Mesodermal cell (in vitro differentiated cells): ENCODE measurements at regions not wholly inside any gene's neighbourhood (a gene's known extent, or its start where the extent isn't known, plus 50 kb on each side); places are given as distances from the start of the nearest gene placed in this dataset.

Experiments used
- H3K27ac ChIP-seq: 2 replicates; pipeline ENCODE4 v1.7.0; 2013; ENCODE audit warnings: mild to moderate bottlenecking, low read depth, low read length, moderate library complexity; ENCODE audit not compliant: severe bottlenecking
- H3K36me3 ChIP-seq: 2 replicates; pipeline ENCODE4 v1.7.1; 2013; ENCODE audit warnings: mild to moderate bottlenecking, low read length, moderate library complexity; ENCODE audit not compliant: control insufficient read depth, insufficient read depth
- H3K4me1 ChIP-seq: one replicate; pipeline ENCODE4 v1.7.1; 2013; ENCODE audit warnings: mild to moderate bottlenecking, low read length; ENCODE audit not compliant: insufficient read depth, control insufficient read depth, poor library complexity, severe bottlenecking
- H3K4me3 ChIP-seq: 2 replicates; pipeline ENCODE4 v1.7.0; 2013; ENCODE audit warnings: low read length, control low read depth, mild to moderate bottlenecking; ENCODE audit not compliant: insufficient read depth, poor library complexity, severe bottlenecking; ENCODE audit errors: extremely low read depth
- H3K9me3 ChIP-seq: 2 replicates; pipeline ENCODE4 v1.7.1; 2013; ENCODE audit warnings: mild to moderate bottlenecking, low read length, moderate library complexity; ENCODE audit not compliant: control insufficient read depth
- WGBS, 2 experiments: methylation state at CpG; one replicate each; pipeline ENCODE4 v1.1.5; 2013; ENCODE audit warnings: missing lambda C conversion rate in 2 of 2; ENCODE audit not compliant: insufficient coverage in 2 of 2; 5-methylcytosine and 5-hydroxymethylcytosine counted together

- WGBS, 2 experiments = 83% methylated on average over 1 of the region's 1 CpG
Measured at GRCh38 chr12:115240251-115240650, 556.3 kb upstream of the TBX3 start.

GRCh38 chr12:115235880-115236279 is 551.9 kb upstream of the TBX3 start:
- Histone ChIP-seq H3K27ac (no peak overlapping the region), H3K36me3 (no peaks in the 10 kb centered on the region), H3K9me3 (peaks cover 5% of the 10 kb centered on the region), H3K4me3 (no peak overlapping the region), H3K4me1 (peaks cover 16% of the 10 kb centered on the region)
- no CpG with 5 or more reads among the region's 1 CpG for WGBS, 2 experiments

More at GRCh38 chr12:115240251-115240650, 556.3 kb upstream of the TBX3 start:
- no peaks in the 10 kb centered on the region for H3K4me1 ChIP-seq
- peaks cover 5% of the 10 kb centered on the region for H3K9me3 ChIP-seq
- H3K27ac ChIP-seq = no peak overlapping the region
- no peaks in the 10 kb centered on the region for H3K36me3 ChIP-seq
- H3K4me3 ChIP-seq = no peak overlapping the region

DNA sequence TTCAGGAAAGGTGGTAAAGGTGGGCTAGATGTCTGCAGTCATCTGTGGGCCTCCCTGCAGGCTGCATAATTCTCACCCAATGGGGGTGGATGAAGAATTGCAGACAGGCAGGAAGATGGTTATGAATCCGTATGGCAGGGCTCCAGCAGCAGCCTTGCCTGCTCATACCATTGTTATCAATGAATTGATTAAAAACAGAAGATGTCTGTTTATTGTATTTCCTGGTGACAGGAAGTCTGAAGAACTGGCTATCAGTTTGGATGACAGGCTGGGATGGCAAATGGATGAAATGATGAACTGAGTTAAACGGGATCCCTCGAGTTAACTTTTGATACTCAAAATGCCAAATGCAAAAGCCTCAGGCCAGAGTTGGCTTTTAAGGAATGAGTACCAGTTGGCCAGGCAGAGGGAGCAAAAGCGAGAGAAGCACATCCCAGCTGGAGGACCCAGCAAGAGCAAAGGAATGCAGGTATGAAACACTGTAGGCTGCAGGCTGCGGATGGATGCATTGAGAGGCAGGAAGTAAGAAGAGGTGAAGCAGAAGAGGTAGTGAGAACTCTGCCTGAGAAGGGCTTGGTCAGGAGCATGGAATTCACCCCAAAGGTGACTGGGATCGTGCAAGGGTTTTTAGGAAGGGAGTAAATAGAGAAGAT is 550.0 kb upstream of the TBX3 start:
- H3K4me3 ChIP-seq = no peak overlapping the region
- peaks cover 32% of the 10 kb centered on the region for H3K4me1 ChIP-seq
- peaks cover 5% of the 10 kb centered on the region for H3K9me3 ChIP-seq
- H3K27ac ChIP-seq = peak overlapping the region; percentile 51
- 41 to 50% methylated on average over 5 of the region's 6 CpGs for WGBS, 2 experiments
- H3K36me3 ChIP-seq = no peaks in the 10 kb centered on the region

DNA sequence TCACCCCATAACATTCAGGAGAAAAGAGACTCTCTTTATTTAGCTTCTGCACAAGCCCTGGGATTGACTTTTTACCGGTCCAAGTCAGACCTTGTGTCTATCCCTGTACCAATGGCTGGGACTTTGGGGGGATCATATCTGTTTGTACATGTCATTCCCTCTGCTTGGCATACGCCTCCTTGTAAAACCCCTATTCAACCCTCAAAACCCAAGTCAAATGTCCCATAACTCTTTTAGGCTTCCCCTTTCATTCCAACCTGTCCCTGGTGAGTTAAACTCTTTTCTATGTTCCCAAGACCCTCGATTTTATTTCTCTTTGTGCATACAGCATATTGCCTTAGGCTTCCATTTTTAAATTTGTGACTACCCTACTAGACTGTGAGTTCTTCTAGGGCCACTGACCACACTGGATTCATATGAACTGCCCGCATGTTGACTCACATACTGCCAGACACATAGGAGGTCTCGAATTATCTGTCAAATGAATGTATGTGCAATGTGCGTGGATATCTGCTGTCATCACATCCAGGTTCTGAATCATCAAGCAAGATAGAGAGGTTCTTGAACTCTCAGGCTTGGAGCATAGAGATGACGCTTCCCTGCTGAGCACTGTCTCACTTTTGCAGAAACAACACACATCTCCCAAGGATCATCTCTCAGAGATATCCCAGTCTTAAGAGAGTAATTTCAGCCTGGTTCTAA is 548.6 kb upstream of the TBX3 start:
- Histone ChIP-seq H3K4me1 (peaks cover 37% of the 10 kb centered on the region), H3K27ac (peak overlapping the region; percentile 68), H3K4me3 (no peak overlapping the region), H3K9me3 (peaks cover 5% of the 10 kb centered on the region), H3K36me3 (no peaks in the 10 kb centered on the region)
- 94% methylated on average over 3 to 7 of the region's 7 CpGs for WGBS, 2 experiments

GRCh38 chr12:115230606-115231005 is 546.6 kb upstream of the TBX3 start:
- WGBS, 2 experiments = 61 to 80% methylated on average over 2 of the region's 6 CpGs
- Histone ChIP-seq H3K4me3 (no peak overlapping the region), H3K4me1 (peaks cover 53% of the 10 kb centered on the region), H3K9me3 (no peaks in the 10 kb centered on the region), H3K36me3 (no peaks in the 10 kb centered on the region), H3K27ac (peak overlapping the region; percentile 71)

DNA sequence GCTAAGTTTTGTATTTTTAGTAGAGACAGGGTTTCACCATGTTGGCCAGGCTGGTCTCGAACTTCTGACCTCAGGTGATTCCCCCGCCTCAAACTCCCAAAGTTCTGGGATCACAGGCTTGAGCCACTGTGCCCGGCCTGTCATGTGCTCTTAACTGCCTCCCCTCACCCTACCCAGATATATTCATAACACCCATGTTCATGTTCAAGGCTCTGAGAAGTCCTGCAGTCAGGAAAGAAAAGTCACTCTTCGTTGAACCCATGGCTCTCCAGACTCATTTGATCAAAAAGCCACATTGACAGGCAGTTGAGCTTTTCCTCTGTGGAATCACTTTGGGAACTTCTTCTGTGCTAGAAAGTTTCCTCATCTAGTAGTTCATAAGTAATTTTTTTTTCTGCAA is 545.5 kb upstream of the TBX3 start:
- Histone ChIP-seq H3K4me1 (peaks cover 53% of the 10 kb centered on the region), H3K27ac (no peak overlapping the region), H3K36me3 (no peaks in the 10 kb centered on the region), H3K9me3 (no peaks in the 10 kb centered on the region), H3K4me3 (no peak overlapping the region)
- WGBS, 2 experiments = 88 to 93% methylated on average over 4 of the region's 4 CpGs

- Histone ChIP-seq H3K4me3 (no peak overlapping the region), H3K36me3 (no peaks in the 10 kb centered on the region), H3K27ac (no peak overlapping the region), H3K4me1 (peaks cover 49% of the 10 kb centered on the region), H3K9me3 (no peaks in the 10 kb centered on the region)
- whole genome bisulfite sequencing, 2 experiments = 100% methylated on average over 1 of the region's 4 CpGs; no CpG with 5 or more reads in 1 of the 2 experiments
Measured at GRCh38 chr12:115228434-115228833, 544.5 kb upstream of the TBX3 start.

DNA sequence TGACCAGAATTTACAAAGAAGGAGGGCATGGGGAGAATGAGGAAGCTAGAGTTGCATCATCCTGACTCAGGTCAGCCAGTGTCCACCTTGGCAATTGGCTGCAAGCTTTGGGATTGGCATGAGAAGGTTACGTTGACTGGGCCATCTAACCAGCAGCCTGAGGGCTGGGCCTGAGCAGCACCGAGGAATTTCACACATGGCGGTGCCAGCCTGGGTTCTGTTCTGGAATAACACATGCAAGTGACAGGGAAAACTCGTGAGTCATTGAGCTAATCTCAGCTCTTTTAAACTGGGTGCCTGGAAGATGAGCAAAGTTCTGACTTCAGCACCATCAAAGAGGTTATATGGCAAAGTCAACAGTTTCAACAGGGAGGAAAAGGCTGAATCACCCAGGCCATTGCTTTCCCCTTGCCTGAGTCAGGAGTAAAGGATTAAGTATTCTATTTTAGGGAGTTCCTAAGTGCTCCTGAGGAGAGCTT is 543.2 kb upstream of the TBX3 start:
- Histone ChIP-seq H3K4me3 (no peak overlapping the region), H3K27ac (peak overlapping the region; percentile 75), H3K4me1 (peaks cover 53% of the 10 kb centered on the region), H3K36me3 (no peaks in the 10 kb centered on the region), H3K9me3 (no peaks in the 10 kb centered on the region)
- WGBS, 2 experiments = 46 to 59% methylated on average over 4 of the region's 4 CpGs

GRCh38 chr12:115225845-115226244 is 541.9 kb upstream of the TBX3 start:
- 100% methylated on average over 1 of the region's 4 CpGs for WGBS, 2 experiments
- Histone ChIP-seq H3K4me1 (peaks cover 50% of the 10 kb centered on the region), H3K36me3 (no peaks in the 10 kb centered on the region), H3K9me3 (no peaks in the 10 kb centered on the region), H3K4me3 (no peak overlapping the region), H3K27ac (no peak overlapping the region)

DNA sequence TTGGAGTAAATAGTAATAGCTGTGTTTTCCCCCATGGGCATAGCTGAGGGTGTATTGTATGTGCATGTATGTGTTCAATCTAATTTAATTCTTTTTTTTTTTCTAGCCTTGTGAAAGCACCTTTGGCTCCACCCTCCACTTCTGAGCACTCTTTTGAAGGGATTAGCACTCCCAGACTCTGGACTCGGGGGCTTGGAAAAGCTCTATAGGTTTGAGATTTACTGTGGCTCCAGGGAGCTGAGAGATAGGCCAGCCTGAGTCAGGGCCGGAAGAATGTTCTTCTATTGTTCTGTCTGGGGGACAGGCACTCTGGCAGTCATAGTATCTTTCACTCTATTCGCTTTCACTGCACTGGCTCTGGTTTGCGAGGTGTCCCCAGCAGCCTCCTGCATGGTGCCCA is 540.0 kb upstream of the TBX3 start:
- no peak overlapping the region for H3K4me3 ChIP-seq
- H3K27ac ChIP-seq = peak overlapping the region; percentile 6
- 81 to 83% methylated on average over 2 to 3 of the region's 4 CpGs for WGBS, 2 experiments
- no peaks in the 10 kb centered on the region for H3K36me3 ChIP-seq
- H3K4me1 ChIP-seq = peaks cover 35% of the 10 kb centered on the region
- H3K9me3 ChIP-seq = no peaks in the 10 kb centered on the region

- peaks cover 35% of the 10 kb centered on the region for H3K4me1 ChIP-seq
- no peak overlapping the region for H3K27ac ChIP-seq
- H3K9me3 ChIP-seq = no peaks in the 10 kb centered on the region
- H3K36me3 ChIP-seq = no peaks in the 10 kb centered on the region
- WGBS, 2 experiments = 97 to 98% methylated on average over 3 to 4 of the region's 4 CpGs
- H3K4me3 ChIP-seq = no peak overlapping the region
Measured at GRCh38 chr12:115223322-115223721, 539.3 kb upstream of the TBX3 start.
